ENCODE measurements at regions not wholly inside any gene's neighbourhood (a gene's known extent, or its start where the extent isn't known, plus 50 kb on each side); places are given as distances from the start of the nearest gene placed in this dataset.

DNA sequence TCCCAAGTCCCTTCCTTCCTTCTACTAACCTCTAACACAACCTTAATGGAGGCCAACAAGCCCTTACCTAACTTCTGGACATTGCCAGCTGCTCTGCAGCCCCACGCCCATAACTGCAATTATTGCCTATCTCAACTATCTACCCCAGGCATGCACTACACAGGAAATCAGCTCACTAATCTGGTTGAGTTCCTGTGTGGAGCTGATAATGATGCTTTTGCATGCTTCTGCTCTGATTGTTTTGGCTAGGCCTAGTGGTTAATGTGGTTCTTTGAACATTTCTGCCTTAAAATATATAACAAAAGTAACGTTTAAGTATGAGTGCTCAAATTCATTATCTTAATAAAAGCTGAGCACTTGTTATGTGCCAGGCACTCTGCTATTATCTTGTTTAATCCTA is 463.9 kb downstream of the MFSD1 start:
- Histone ChIP-seq H3K79me2 (ENCODE audit: insufficient read depth, low read length) (no peaks in the 10 kb centered on the region), H4K20me1 (ENCODE audit: insufficient read depth, low read length) (no peaks in the 10 kb centered on the region), H3K4me1 (ENCODE audit: insufficient read depth, low read length) (peaks cover 4% of the 10 kb centered on the region), H2AFZ (ENCODE audit: low read length) (no peak overlapping the region), H3K27ac (ENCODE audit: low read depth, low read length) (no peak overlapping the region), H3K9me3 (ENCODE audit: low read depth, low read length) (no peaks in the 10 kb centered on the region), H3K27me3 (ENCODE audit: insufficient read depth, low read length) (peaks cover 7% of the 10 kb centered on the region), H3K4me2 (ENCODE audit: insufficient read depth, low read length) (no peak overlapping the region), H3K4me3 (ENCODE audit: insufficient read depth, low read length) (no peak overlapping the region), H3K36me3 (ENCODE audit: insufficient read depth, low read length) (no peaks in the 10 kb centered on the region)
- no peak for DNase-seq (ENCODE audit: insufficient read length, low spot score, missing footprints)
- TF ChIP-seq, protein P1, sequence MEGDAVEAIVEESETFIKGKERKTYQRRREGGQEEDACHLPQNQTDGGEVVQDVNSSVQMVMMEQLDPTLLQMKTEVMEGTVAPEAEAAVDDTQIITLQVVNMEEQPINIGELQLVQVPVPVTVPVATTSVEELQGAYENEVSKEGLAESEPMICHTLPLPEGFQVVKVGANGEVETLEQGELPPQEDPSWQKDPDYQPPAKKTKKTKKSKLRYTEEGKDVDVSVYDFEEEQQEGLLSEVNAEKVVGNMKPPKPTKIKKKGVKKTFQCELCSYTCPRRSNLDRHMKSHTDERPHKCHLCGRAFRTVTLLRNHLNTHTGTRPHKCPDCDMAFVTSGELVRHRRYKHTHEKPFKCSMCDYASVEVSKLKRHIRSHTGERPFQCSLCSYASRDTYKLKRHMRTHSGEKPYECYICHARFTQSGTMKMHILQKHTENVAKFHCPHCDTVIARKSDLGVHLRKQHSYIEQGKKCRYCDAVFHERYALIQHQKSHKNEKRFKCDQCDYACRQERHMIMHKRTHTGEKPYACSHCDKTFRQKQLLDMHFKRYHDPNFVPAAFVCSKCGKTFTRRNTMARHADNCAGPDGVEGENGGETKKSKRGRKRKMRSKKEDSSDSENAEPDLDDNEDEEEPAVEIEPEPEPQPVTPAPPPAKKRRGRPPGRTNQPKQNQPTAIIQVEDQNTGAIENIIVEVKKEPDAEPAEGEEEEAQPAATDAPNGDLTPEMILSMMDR (IDR thresholded peaks at IDR 0.05; ENCODE audit: extremely low read depth, low read depth, low read length): no peak

DNA sequence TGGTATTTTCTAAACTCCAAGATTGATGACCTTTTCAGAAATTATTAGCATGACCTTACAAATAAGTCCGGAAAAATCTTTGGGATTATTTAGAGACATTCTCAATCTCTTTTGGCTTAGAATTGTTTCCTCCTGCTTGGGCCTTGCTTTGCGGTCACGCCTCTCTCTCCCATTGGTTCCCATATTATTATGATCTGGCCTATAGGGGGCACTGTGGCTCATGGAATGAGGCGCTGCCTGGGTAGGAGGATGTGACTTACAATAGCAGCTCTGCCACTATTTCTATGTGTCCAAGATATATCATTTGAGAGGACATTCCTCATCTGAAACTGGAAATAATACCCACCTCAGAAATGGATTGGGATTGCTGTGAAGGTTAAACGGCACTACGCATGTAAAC is 464.9 kb downstream of the MFSD1 start:
- TF ChIP-seq, protein P1 (IDR thresholded peaks at IDR 0.05; ENCODE audit: extremely low read depth, low read depth, low read length): peak; percentile 51

DNA sequence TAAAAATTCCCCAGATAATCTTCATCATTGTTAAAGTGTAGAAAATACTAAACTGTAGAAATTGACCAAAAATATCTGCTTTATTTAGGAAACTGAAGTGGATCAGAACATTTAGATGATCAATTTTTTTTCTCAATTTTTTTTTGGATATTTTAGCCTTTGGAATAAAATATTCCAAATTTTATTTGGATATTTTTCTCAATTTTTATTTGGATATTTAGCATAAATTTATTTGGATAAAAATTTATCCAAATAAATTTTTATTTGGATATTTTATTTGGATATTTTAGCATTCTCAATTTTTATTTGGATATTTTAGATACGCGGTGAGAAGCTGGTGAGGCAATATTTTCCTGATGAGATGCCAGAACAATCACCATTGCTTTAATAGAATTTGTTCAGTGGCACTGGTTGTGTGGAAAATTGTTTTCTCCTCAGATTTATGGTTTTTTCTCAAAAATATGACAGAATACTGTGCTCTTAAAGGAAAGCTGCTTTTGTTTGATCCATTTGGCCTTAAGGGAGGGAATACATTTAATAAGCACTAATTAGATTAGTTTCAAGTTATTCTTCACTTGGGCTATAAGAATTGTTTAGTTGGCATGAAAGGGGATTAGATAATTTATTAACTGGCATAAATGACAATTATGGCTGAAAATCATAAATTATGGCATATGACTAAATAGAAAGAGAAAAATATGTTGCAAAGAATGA is 470.1 kb downstream of the MFSD1 start:
- H3K36me3 ChIP-seq (ENCODE audit: insufficient read depth, low read length): no peaks in the 10 kb centered on the region
- H3K9me3 ChIP-seq (ENCODE audit: low read depth, low read length): no peaks in the 10 kb centered on the region
- TF ChIP-seq, protein P1 (IDR thresholded peaks at IDR 0.05; ENCODE audit: extremely low read depth, low read depth, low read length): no peak
- H3K4me1 ChIP-seq (ENCODE audit: insufficient read depth, low read length): no peaks in the 10 kb centered on the region
- no peak for DNase-seq (ENCODE audit: insufficient read length, low spot score, missing footprints)
- H2AFZ ChIP-seq (ENCODE audit: low read length): no peak overlapping the region
- peaks cover 7% of the 10 kb centered on the region for H3K27me3 ChIP-seq (ENCODE audit: insufficient read depth, low read length)
- H3K79me2 ChIP-seq (ENCODE audit: insufficient read depth, low read length): no peaks in the 10 kb centered on the region
- no peak overlapping the region for H3K27ac ChIP-seq (ENCODE audit: low read depth, low read length)
- no peak overlapping the region for H3K4me3 ChIP-seq (ENCODE audit: insufficient read depth, low read length)
- H3K4me2 ChIP-seq (ENCODE audit: insufficient read depth, low read length): no peak overlapping the region
- H4K20me1 ChIP-seq (ENCODE audit: insufficient read depth, low read length): no peaks in the 10 kb centered on the region

More for the DNA sequence above, 464.9 kb downstream of the MFSD1 start:
- H3K4me3 ChIP-seq (ENCODE audit: insufficient read depth, low read length): no peak overlapping the region
- no peaks in the 10 kb centered on the region for H3K9me3 ChIP-seq (ENCODE audit: low read depth, low read length)
- no peak overlapping the region for H2AFZ ChIP-seq (ENCODE audit: low read length)
- H3K4me1 ChIP-seq (ENCODE audit: insufficient read depth, low read length): peaks cover 4% of the 10 kb centered on the region
- H4K20me1 ChIP-seq (ENCODE audit: insufficient read depth, low read length): no peaks in the 10 kb centered on the region
- H3K79me2 ChIP-seq (ENCODE audit: insufficient read depth, low read length): no peaks in the 10 kb centered on the region
- peaks cover 7% of the 10 kb centered on the region for H3K27me3 ChIP-seq (ENCODE audit: insufficient read depth, low read length)
- no peaks in the 10 kb centered on the region for H3K36me3 ChIP-seq (ENCODE audit: insufficient read depth, low read length)
- H3K27ac ChIP-seq (ENCODE audit: low read depth, low read length): no peak overlapping the region
- no peak overlapping the region for H3K4me2 ChIP-seq (ENCODE audit: insufficient read depth, low read length)
- DNase-seq (ENCODE audit: insufficient read length, low spot score, missing footprints): no peak

DNA sequence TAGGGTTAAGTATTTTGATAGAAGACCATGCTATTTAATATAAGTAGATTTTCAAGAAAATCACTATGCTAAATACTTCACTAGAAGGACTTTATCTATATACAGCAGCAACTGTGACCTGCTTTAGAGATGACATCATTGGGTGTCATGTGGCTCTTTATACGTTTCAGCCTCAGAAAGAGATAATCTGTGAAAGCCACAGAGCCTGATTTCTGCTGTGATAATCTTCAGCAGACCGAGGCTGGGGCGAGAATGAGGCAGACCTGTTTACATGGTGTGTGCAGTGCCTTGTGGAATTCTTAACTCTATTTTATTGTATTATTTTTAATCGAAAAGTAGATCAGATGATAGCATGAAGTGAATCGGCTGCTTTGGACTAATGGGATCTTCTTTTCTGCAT is 471.2 kb downstream of the MFSD1 start:
- H3K4me1 ChIP-seq (ENCODE audit: insufficient read depth, low read length): no peaks in the 10 kb centered on the region
- H2AFZ ChIP-seq (ENCODE audit: low read length): no peak overlapping the region
- H3K36me3 ChIP-seq (ENCODE audit: insufficient read depth, low read length): no peaks in the 10 kb centered on the region
- H4K20me1 ChIP-seq (ENCODE audit: insufficient read depth, low read length): no peaks in the 10 kb centered on the region
- no peak overlapping the region for H3K4me2 ChIP-seq (ENCODE audit: insufficient read depth, low read length)
- H3K79me2 ChIP-seq (ENCODE audit: insufficient read depth, low read length): no peaks in the 10 kb centered on the region
- TF ChIP-seq, protein P1 (IDR thresholded peaks at IDR 0.05; ENCODE audit: extremely low read depth, low read depth, low read length): no peak
- H3K27ac ChIP-seq (ENCODE audit: low read depth, low read length): no peak overlapping the region
- no peak for DNase-seq (ENCODE audit: insufficient read length, low spot score, missing footprints)
- no peaks in the 10 kb centered on the region for H3K9me3 ChIP-seq (ENCODE audit: low read depth, low read length)
- no peaks in the 10 kb centered on the region for H3K27me3 ChIP-seq (ENCODE audit: insufficient read depth, low read length)
- H3K4me3 ChIP-seq (ENCODE audit: insufficient read depth, low read length): no peak overlapping the region

All from osteoblast (primary cell).